DND-41 (cell line): ENCODE measurements at regions not wholly inside any gene's neighbourhood (a gene's known extent, or its start where the extent isn't known, plus 50 kb on each side); places are given as distances from the start of the nearest gene placed in this dataset.

Experiments used
- CTCF ChIP-seq: IDR thresholded peaks from 2 replicates; pipeline ENCODE4 v1.5.1; 2012; ENCODE audit warnings: borderline replicate concordance, low read length, moderate library complexity, mild to moderate bottlenecking; ENCODE audit not compliant: poor library complexity, severe bottlenecking; ENCODE audit errors: extremely low read depth
- EZH2 ChIP-seq: IDR thresholded peaks from 3 replicates; pipeline ENCODE4 v1.6.1; 2012; ENCODE audit warnings: borderline replicate concordance, low read depth, mild to moderate bottlenecking, moderate library complexity, low read length, inconsistent platforms; ENCODE audit not compliant: severe bottlenecking

GRCh38 chr12:115351514-115352077 is 667.6 kb upstream of the TBX3 start:
- no peak for TF ChIP-seq CTCF
- TF ChIP-seq EZH2, result no peak
